CMK (cell line): ENCODE measurements at regions not wholly inside any gene's neighbourhood (a gene's known extent, or its start where the extent isn't known, plus 50 kb on each side); places are given as distances from the start of the nearest gene placed in this dataset.
A peak's percentile ranks its signal among the peaks of the same experiment; 100 is the strongest.

Source experiments
- DNase-seq: peaks from one replicate; pipeline ENCODE4 v3.0.0-alpha.2; 2010; ENCODE audit warnings: low read depth

- no peak for DNase-seq
These were observed 198.5 kb downstream of the ADGRG6 start for GRCh38 chr6:142500250-142500786.

GRCh38 chr6:142501795-142502194 lies 200.0 kb downstream of the ADGRG6 start:
- no peak for DNase-seq

GRCh38 chr6:142507065-142507464 lies 205.3 kb downstream of the ADGRG6 start:
- DNase-seq: no peak

DNA sequence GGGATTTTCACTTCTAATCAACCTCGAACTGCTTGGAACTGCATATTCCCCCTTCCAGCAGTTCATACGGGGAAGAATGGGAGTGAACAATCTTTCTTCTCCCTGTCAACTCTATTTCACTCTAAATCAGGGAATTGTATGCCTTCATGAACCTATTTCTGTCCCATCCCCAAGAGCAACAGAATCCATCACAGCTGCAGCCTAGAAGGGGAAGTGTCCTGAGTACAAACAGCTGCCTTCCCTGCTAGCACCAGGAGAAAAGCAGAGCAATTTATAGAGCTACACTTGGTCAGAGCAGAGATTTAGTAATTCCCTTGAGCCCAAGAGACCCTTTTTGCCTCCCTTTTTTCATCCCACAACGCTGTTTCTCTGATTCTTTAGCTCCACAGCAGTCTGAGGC lies 208.4 kb downstream of the ADGRG6 start:
- no peak for DNase-seq

DNA sequence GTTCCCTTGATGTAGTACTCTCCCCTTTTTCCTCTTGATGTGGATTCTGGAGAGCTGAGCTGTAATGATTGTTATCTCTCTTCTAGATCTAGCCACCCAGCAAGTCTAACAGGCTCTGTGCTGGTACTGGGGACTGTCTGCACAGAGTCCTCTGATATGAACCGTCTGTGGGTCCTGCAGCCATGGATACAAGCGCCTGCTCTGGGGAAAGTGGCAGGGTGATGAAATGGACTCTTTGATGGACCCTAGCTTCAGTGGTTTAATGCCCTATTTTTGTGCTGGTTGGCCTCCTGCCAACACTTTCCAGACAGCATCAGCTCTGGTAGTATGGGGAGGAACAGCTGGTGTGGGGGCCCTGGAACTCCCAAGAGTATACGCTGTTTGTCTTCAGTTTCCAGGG lies 216.3 kb downstream of the ADGRG6 start:
- DNase-seq: no peak

- no peak for DNase-seq
These were observed 217.0 kb downstream of the ADGRG6 start for GRCh38 chr6:142518761-142519160.

DNA sequence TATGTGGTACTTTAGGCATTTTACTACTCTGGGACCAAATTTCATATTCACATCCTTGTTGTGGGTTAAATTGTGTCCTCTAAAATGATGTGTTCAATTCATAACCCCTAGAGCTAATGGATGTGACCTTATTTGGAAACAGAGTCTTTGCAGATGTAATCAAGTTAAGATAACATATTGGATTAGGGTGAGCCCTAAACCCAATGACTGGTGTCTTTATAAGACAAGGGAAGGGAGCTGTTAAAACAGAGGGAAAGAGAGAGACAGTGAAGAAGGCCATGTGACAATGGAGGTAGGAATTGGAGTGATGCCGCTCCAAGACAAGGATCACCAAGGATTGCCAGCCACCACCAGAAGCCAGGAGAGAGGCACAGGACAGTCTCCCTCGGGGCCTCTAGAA lies 220.0 kb downstream of the ADGRG6 start:
- no peak for DNase-seq

DNA sequence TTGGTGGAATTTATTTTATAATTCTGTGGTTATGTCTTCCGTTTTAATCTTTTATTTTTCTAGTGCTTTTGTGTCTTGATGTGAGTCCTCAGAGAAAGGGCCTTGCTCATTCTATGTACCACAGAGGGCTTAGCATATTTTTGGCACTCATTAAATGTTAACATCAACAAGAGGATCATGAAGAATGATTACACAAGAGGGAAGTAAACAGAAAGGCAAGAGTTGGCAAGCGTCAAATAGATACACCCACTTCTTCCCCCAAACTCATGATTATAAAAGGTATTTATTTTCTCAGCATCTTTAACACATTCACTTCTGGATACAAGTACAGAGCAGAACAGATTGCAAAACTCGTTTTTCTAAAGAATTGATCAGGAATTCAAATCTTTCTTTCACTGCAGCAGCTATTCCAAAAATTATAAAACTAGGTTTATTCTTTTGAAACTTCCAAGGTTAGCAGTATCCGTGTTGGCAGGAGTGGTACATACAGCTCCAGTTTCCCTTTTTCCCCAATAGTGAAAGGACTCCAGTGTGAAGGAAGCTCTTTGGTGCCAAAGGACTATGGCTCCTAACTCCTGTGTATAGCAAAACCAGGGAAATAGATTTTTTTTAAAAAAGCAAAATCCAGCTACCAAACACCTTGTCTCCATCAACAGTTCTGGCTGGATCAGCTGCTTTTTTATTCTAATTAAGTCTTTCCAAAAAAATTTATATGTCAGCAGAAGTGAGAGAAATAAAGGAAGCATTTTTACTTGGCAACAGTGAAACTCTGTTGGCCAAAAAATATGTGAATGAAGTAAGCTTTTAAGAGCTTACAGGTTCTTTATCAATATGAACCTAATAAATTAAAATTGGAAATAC lies 221.9 kb downstream of the ADGRG6 start:
- no peak for DNase-seq

GRCh38 chr6:142530566-142530965 lies 228.8 kb downstream of the ADGRG6 start:
- no peak for DNase-seq

- no peak for DNase-seq
These were observed 229.9 kb downstream of the ADGRG6 start for GRCh38 chr6:142531727-142532126.

DNA sequence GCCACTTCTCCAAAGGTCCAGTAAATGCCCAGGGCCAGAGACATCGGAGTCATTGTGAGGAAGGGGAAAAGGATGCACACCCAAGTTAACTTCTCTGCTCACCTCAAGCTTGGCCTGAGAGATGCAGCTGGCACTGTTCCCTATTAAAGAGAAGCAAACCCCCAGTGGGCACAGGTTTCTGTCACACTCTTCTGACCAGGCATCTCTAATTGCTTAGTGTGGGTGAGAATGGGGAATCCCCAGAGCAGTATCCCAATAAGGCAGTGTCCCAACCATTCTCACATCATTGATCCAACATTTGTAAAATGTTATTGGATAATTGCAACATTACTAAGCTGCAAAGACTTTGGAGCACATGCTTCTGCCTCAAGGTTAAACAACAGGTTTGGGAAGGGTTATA lies 232.3 kb downstream of the ADGRG6 start:
- DNase-seq: no peak

DNA sequence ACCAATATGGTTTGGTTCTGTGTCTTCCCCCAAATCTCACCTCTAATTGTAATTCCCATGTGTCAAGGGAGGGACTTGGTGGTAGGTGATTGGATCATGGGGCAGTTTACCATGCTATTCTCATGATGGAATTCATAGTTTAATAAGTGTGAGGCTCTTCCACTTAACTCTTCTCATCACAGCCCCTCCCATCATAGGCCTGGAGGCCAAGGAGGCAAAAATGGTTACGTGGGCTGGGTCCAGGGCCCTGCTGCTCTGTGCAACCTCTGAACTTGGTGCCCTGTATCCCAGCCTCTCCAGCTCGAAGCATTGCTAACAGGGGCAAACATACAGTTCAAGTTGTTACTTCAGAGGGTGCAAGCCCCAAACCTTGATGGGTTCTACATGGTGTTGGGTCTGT lies 232.7 kb downstream of the ADGRG6 start:
- no peak for DNase-seq

DNA sequence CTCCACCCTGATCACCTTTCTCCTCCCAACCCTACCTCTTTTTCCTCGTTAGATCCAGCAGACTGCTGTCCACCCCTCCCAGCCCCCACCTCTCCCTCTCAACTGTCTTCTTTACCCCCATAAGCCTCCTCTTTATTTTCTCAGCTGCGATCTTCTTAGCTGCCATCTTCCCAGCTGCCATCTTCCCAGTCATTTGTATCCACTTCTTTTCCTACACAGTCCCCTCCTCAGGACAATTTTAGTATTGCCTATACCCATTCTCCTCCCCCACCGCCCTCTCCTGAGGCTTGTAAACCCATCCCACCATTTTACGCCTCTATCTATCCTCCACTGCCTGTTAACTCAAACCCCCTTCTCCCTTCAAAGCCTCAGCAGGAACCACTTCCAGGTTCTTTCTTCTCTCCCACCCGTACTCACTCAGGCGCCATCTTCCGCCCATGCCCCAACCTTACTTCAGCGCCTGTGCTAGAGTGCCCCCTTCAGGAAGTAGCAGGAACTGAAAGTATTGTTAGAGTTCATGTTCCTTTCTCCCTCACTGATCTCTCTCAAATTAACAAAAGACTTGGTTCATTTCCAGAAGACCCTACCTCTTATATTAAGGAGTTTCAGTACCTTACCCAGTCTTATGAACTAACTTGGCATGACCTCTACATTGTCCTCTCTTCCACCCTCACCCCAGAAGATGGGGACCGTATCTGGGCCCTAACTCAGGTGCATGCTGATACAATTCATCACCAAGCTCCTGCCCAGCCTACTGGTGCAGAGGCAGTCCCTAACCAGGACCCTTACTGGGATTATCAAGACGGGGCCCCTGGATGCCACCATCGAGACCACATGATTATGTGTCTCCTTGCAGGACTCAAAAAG lies 236.0 kb downstream of the ADGRG6 start:
- DNase-seq: peak; percentile 37

GRCh38 chr6:142542704-142543233 lies 241.0 kb downstream of the ADGRG6 start:
- DNase-seq: no peak

DNA sequence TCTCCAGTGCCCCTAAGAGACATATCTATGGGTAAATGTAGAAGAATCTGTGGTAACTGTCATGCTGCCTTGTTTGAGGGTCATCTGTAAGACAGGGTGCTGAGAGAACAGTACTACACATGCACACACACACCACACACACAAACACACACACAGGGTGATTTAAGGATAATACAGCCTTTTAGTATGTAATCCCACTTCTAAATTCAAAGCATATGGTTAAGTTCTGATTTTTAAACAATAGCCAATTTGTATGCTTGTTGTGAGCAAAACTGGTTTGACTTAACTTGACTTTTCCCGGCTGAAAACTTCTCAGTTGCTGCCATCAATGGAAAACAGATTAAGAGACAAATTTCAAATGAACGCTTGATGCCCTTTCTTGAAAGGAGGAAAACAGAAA lies 241.8 kb downstream of the ADGRG6 start:
- no peak for DNase-seq

DNA sequence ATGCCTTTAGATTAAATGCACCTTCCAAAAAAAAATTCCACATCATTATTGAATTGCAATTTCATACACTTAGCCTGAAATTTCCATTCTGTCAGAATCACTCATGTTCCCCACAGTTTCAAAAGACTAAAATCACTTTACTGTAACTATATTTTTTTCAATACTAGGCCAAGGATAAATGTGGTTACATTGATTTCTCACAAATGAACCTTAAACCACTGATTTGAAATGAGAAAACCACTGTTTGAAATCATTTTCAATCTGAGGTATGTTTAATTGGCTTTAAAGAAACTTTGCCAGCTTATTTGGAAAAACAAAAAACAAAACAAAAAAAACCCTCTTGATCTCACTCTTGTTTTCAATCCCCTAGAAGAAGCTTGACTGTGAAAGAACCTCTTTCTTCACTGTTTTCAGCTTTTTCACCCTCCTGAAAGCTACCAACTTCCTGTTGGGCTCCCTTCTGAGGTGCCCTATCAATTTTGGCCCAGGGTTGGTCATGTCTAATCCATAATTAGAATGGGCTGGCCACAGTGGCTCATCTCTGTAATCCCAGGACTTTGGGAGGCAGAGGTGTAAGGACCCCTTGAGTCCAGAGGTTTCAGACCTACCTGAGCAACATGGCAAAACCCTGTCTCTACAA lies 242.5 kb downstream of the ADGRG6 start:
- no peak for DNase-seq

- no peak for DNase-seq
These were observed 243.3 kb downstream of the ADGRG6 start for GRCh38 chr6:142545147-142545546.

DNA sequence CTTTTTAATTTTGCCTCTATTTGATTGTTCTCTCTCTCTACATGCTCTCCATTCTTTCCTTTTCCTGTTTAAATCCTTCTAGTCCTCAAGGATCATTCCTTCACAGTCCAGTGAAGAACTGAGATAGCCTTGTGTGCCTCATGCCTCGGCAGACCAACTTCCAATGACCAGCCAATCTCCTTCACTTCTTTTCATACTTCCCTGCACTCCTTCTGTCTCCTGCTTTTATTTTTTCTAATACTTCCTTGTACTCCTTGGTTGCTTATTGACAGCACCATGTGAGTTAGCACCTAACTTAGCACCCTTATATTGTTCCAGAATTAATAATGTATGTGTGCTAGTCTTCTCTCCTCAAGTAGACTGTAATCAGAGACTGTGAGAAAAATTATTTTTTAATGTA lies 246.8 kb downstream of the ADGRG6 start:
- DNase-seq: no peak

DNA sequence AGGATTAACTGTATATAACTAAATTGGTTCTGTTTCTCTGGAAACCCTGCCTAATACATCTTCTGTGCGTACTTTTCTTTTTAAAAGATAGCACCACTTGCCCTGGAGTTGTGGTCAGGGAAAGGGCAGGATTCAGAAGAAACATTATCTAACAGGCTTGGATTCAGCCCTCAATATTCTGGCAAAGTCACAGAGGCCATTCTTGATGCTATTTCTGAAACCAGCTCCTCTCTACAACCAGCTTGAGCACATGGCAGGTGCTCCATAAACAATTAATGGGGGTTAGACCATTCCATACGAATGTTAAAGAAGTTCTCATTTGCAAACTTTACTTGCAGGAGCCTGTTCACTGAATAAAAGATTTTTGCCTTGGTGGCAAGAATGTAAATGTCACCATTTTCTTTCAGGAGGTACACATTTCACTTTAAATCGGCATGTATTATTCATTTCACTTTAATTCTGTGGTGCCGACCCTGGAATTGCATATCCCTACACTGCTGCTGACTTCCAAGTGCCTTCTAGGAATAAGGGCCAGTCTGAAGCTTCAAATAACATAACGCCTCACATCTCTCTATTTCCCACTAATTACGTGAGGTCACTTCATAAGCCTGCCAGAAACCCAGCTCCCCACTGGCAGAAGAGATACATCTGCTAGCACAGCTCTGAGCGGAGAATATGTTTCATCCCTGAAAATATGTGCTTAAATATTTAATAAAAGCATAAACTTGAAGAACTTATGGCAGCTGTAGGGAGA lies 248.7 kb downstream of the ADGRG6 start:
- no peak for DNase-seq

DNA sequence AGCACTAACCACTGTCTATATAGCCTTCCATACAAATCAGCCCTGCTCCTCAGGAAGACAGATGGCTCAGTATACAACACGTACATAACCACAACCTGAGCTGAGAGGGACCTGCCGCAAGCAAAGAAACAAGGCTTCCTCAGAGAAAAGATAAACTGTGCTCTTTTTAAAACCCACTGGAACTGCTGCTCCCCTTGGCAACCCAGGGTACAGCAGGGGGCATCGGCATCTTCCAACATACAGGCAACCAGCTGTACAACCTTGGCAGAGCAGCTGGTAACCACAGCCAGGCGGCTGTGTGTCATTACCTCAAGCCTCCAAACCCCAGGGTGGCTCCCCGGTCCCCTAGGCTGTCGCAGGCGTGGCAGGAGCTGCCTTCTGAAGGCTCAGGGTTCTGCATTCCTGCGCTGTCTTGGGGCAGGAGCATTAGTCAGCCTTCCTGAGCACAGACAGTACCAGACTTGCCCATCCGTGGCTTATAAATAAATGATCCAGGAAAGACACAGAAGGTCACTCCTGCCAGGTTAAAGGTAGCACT lies 249.5 kb downstream of the ADGRG6 start:
- DNase-seq: no peak

DNA sequence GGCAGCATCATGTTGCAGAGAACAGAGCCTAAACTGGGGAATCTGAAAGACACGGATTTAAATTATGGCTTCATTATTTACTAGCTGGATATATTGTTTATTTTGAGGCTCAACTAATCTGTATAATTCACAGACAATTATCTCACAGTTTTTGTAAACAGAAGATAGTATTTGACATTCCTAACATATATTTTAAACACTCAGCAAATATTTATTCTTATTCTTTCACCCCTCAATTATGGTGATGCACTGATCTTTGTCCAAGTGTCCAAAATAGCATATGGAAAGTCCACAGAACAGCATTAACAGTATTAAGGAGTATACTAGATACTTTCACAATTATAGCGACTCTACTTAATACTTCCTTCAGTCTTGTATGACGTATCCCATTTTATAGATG lies 257.0 kb downstream of the ADGRG6 start:
- DNase-seq: no peak
